Keratinocyte (primary cell): ENCODE measurements at regions not wholly inside any gene's neighbourhood (a gene's known extent, or its start where the extent isn't known, plus 50 kb on each side); places are given as distances from the start of the nearest gene placed in this dataset.

ENCODE experiments used
- DNase-seq: peaks from one replicate; pipeline ENCODE4 v3.0.0-alpha.2; 2011; ENCODE audit warnings: low read depth, missing footprints, low spot score
- FAIRE-seq: peaks from 2 replicates; lab custom pipeline; 2011; peaks lifted over from hg19 to GRCh38; lab: Jason Lieb, UNC
- H2AFZ ChIP-seq: 2 replicates; pipeline ENCODE4 v1.6.0; 2012; ENCODE audit warnings: low read length, control low read depth, inconsistent platforms; ENCODE audit not compliant: control insufficient read depth
- H3K27ac ChIP-seq: 2 replicates; pipeline ENCODE4 v1.5.1; 2011; ENCODE audit warnings: low read length; ENCODE audit not compliant: control insufficient read depth, insufficient read depth
- H3K27me3 ChIP-seq: 3 replicates; pipeline ENCODE4 v1.6.0; 2011; ENCODE audit warnings: low read length; ENCODE audit not compliant: control insufficient read depth, insufficient read depth; ENCODE audit errors: extremely low read depth
- H3K36me3 ChIP-seq, 2 experiments: 2 replicates in 1 of 2; 3 replicates in 1 of 2; pipeline ENCODE4 v1.5.1; 2011; ENCODE audit warnings: low read length in 2 of 2, mild to moderate bottlenecking in 1 of 2; ENCODE audit not compliant: control insufficient read depth in 2 of 2, insufficient read depth in 2 of 2; ENCODE audit errors: extremely low read depth in 1 of 2
- H3K4me1 ChIP-seq: 3 replicates; pipeline ENCODE4 v1.5.1; 2011; ENCODE audit warnings: low read length; ENCODE audit not compliant: control insufficient read depth, insufficient read depth; ENCODE audit errors: extremely low read depth
- H3K4me2 ChIP-seq: 3 replicates; pipeline ENCODE4 v1.6.0; 2011; ENCODE audit warnings: low read depth, low read length; ENCODE audit not compliant: control insufficient read depth, insufficient read depth; ENCODE audit errors: extremely low read depth
- H3K4me3 ChIP-seq, 3 experiments: fragments of 200-600 bp in 1 of 3; sonication (generic) in 1 of 3; 2 replicates in 2 of 3; 3 replicates in 1 of 3; pipeline ENCODE4 v1.5.1; 2011 to 2016; ENCODE audit warnings: low read length in 3 of 3, mild to moderate bottlenecking in 3 of 3, control low read depth in 2 of 3, inconsistent platforms in 1 of 3, low read depth in 1 of 3, mixed read lengths in 1 of 3, mixed run types in 1 of 3, moderate library complexity in 1 of 3; ENCODE audit not compliant: control insufficient read depth in 2 of 3, insufficient read depth in 2 of 3; ENCODE audit errors: extremely low read depth in 1 of 3
- H3K79me2 ChIP-seq: 2 replicates; pipeline ENCODE4 v1.6.0; 2012; ENCODE audit warnings: low read length; ENCODE audit not compliant: control insufficient read depth, insufficient read depth
- H3K9ac ChIP-seq: 3 replicates; pipeline ENCODE4 v1.6.0; 2011; ENCODE audit warnings: low read length; ENCODE audit not compliant: control insufficient read depth, insufficient read depth; ENCODE audit errors: extremely low read depth
- H3K9me1 ChIP-seq: 3 replicates; pipeline ENCODE4 v1.6.0; 2011; ENCODE audit warnings: low read length; ENCODE audit not compliant: control insufficient read depth, insufficient read depth; ENCODE audit errors: extremely low read depth
- H3K9me3 ChIP-seq: 2 replicates; pipeline ENCODE4 v1.5.1; 2012; ENCODE audit warnings: low read depth, low read length; ENCODE audit not compliant: control insufficient read depth
- H4K20me1 ChIP-seq: 3 replicates; pipeline ENCODE4 v1.6.0; 2011; ENCODE audit warnings: low read length; ENCODE audit not compliant: control insufficient read depth, insufficient read depth; ENCODE audit errors: extremely low read depth
- EZH2 ChIP-seq: IDR thresholded peaks from one replicate; pipeline ENCODE4 v1.6.1; 2012; ENCODE audit warnings: inconsistent platforms, mild to moderate bottlenecking, low read length, moderate library complexity
- dilution Hi-C: fragments of 300-500 bp; cut with MboI; formaldehyde crosslinking; loops from one replicate; pipeline ENCODE4 v1.7.0; 2020; ENCODE audit warnings: low sequenced_read_pairs; ENCODE audit not compliant: extremely low pct_ligation_motif_present
- TF ChIP-seq, protein P1 (sequence below), 3 experiments: IDR thresholded peaks in 1 of 3; conservative IDR thresholded peaks in 1 of 3; optimal IDR thresholded peaks in 1 of 3; 2 replicates in 2 of 3; 3 replicates in 1 of 3; pipeline versions ENCODE3 to v1.5.1; 2011; ENCODE audit warnings: low read length in 3 of 3, mild to moderate bottlenecking in 3 of 3, moderate library complexity in 2 of 3, control low read depth in 1 of 3, inconsistent platforms in 1 of 3; ENCODE audit not compliant: insufficient read depth in 2 of 3; ENCODE audit errors: extremely low read depth in 1 of 3

DNA sequence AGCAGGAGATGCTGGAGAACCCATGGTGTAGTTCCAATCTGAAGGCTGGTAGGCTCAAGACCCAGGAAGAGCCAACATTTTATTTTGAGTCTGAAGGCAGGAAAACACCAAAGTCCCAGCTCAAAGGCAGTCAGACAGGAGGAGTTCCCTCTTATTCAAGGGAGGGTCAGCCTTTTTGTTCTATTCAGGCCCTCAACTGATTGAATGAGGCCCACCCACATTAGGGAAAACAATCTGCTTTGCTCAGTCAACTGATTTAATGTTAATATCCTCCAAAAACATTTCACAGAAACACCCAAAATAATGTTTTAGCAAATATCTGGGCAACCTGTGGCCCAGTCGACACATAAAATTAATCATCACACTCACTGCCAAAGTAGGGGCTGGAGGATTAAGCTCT lies 130.8 kb downstream of the LMNTD1 start:
- Histone ChIP-seq H3K79me2 (no peaks in the 10 kb centered on the region), H3K9ac (no peak overlapping the region), H2AFZ (no peak overlapping the region), H3K36me3 (no peaks in the 10 kb centered on the region), H3K9me1 (no peaks in the 10 kb centered on the region), H3K4me3 (no peak overlapping the region), H3K4me2 (no peak overlapping the region), H3K4me1 (peaks cover 8% of the 10 kb centered on the region), H3K9me3 (no peaks in the 10 kb centered on the region), H3K27ac (no peak overlapping the region), H3K27me3 (no peaks in the 10 kb centered on the region), H4K20me1 (no peaks in the 10 kb centered on the region)
- dilution Hi-C loops, result no loop called here
- DNase-seq (no peak), FAIRE-seq (no peak)
- TF ChIP-seq, protein P1, sequence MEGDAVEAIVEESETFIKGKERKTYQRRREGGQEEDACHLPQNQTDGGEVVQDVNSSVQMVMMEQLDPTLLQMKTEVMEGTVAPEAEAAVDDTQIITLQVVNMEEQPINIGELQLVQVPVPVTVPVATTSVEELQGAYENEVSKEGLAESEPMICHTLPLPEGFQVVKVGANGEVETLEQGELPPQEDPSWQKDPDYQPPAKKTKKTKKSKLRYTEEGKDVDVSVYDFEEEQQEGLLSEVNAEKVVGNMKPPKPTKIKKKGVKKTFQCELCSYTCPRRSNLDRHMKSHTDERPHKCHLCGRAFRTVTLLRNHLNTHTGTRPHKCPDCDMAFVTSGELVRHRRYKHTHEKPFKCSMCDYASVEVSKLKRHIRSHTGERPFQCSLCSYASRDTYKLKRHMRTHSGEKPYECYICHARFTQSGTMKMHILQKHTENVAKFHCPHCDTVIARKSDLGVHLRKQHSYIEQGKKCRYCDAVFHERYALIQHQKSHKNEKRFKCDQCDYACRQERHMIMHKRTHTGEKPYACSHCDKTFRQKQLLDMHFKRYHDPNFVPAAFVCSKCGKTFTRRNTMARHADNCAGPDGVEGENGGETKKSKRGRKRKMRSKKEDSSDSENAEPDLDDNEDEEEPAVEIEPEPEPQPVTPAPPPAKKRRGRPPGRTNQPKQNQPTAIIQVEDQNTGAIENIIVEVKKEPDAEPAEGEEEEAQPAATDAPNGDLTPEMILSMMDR (optimal IDR thresholded peaks at IDR 0.05 in 1 of 3, IDR thresholded peaks at IDR 0.05 in 1 of 3, conservative IDR thresholded peaks at IDR 0.05 in 1 of 3; ENCODE audit: extremely low read depth in 1 of 3, insufficient read depth in 2 of 3, low read length in 3 of 3), result no peak
- no peak for TF ChIP-seq EZH2

DNA sequence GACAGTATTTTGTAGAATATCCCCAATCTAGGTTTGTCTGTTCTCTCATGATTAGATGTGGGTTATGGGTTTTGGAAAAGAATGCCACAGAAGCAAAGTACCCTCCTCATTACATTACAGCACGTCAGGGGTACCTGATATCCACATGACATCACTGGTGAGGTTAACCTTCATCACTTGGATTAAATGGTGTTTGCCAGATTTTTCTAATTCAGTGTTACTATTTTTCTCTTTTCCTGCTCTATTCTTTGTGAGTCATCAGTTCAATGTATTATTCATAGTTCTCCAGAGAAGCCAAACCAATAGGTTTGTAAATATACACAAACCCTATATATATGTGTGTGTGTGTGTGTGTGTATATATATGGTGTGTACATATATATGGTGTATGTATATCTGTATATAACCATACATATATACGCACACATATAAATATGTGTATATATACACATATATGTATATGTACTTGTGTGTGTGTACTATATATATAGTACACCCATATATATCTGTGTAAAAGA lies 131.4 kb downstream of the LMNTD1 start:
- no peaks in the 10 kb centered on the region for H3K9me1 ChIP-seq
- TF ChIP-seq EZH2, result no peak
- TF ChIP-seq, protein P1 (optimal IDR thresholded peaks at IDR 0.05 in 1 of 3, IDR thresholded peaks at IDR 0.05 in 1 of 3, conservative IDR thresholded peaks at IDR 0.05 in 1 of 3; ENCODE audit: extremely low read depth in 1 of 3, insufficient read depth in 2 of 3, low read length in 3 of 3), result no peak
- dilution Hi-C loops, result no loop called here
- H3K4me3 ChIP-seq, result no peak overlapping the region
- H3K79me2 ChIP-seq, result no peaks in the 10 kb centered on the region
- DNase-seq, result no peak
- H3K4me2 ChIP-seq, result no peak overlapping the region
- no peak overlapping the region for H3K9ac ChIP-seq
- no peak overlapping the region for H3K27ac ChIP-seq
- H3K36me3 ChIP-seq, result no peaks in the 10 kb centered on the region
- FAIRE-seq, result no peak
- H3K9me3 ChIP-seq, result no peaks in the 10 kb centered on the region
- H3K27me3 ChIP-seq, result no peaks in the 10 kb centered on the region
- H2AFZ ChIP-seq, result no peak overlapping the region
- H4K20me1 ChIP-seq, result no peaks in the 10 kb centered on the region
- peaks cover 3% of the 10 kb centered on the region for H3K4me1 ChIP-seq
